Left lobe of liver (tissue), 2 donors: ENCODE measurements at regions not wholly inside any gene's neighbourhood (a gene's known extent, or its start where the extent isn't known, plus 50 kb on each side); places are given as distances from the start of the nearest gene placed in this dataset.
"Not testable (repeated sequence)": the region's sequence is repeated elsewhere in the genome, so short reads cannot be mapped to it uniquely, and the experiment has no call there.

ENCODE experiments used
- ATAC-seq: fragments of 200-7000 bp; cut with Tn5 transposase; one replicate; pipeline ENCODE4 v1.9.1; 2020; ENCODE audit warnings: mild to moderate bottlenecking, moderate library complexity
- DNase-seq: peaks from one replicate; pipeline ENCODE4 v3.0.0-alpha.2; 2020; ENCODE audit warnings: low spot score
- donor health status: DM: no; HTN: no; CAD: no; lungs with moderate emphysema.
- donor health status: DM: no; HTN: yes; CAD: no.

- no peak for DNase-seq
Measured at GRCh38 chr13:104979281-104980030, 1556.0 kb downstream of the EFNB2 start.

GRCh38 chr13:104976986-104977385 lies 1558.5 kb downstream of the EFNB2 start:
- ATAC-seq = no peak
- DNase-seq = no peak

More at GRCh38 chr13:104979281-104980030, 1556.0 kb downstream of the EFNB2 start:
- ATAC-seq = no peak

GRCh38 chr13:104975272-104975671 lies 1560.2 kb downstream of the EFNB2 start:
- no peak for ATAC-seq
- DNase-seq = no peak

GRCh38 chr13:104968876-104969275 lies 1566.6 kb downstream of the EFNB2 start:
- ATAC-seq (no peak), DNase-seq (no peak)

GRCh38 chr13:104967836-104968630 lies 1567.4 kb downstream of the EFNB2 start:
- ATAC-seq (no peak), DNase-seq (no peak)

- ATAC-seq (no peak), DNase-seq (no peak)
Measured at GRCh38 chr13:104967376-104967775, 1568.1 kb downstream of the EFNB2 start.

GRCh38 chr13:104962411-104962810 lies 1573.1 kb downstream of the EFNB2 start:
- ATAC-seq (no peak), DNase-seq (no peak)

DNA sequence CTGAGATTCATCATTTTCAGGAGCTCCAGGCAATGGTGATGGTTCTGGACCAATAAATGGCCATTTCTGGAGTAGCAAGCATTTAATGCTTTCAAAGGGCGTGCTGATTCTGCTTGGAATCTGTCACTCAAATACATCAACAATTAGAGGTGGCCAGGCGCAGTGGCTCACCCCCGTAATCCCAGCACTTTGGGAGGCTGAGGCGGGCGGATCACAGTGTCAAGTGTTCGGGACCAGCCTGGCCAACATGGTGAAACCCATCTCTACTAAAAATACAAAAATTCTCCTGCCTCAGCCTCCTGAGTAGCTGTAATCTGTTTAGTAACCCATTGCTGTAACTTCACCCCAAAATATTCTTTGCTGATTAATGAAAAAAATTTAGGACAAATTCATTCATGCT lies 1574.2 kb downstream of the EFNB2 start:
- DNase-seq = no peak
- ATAC-seq = no peak

GRCh38 chr13:104954210-104954609 lies 1581.3 kb downstream of the EFNB2 start:
- DNase-seq = no peak
- ATAC-seq = peak; percentile 50

- no peak for DNase-seq
- ATAC-seq = peak; percentile 70
Measured at GRCh38 chr13:104953588-104953987, 1581.9 kb downstream of the EFNB2 start.

- ATAC-seq (peak; percentile 64), DNase-seq (no peak)
Measured at GRCh38 chr13:104949840-104950740, 1585.4 kb downstream of the EFNB2 start.

DNA sequence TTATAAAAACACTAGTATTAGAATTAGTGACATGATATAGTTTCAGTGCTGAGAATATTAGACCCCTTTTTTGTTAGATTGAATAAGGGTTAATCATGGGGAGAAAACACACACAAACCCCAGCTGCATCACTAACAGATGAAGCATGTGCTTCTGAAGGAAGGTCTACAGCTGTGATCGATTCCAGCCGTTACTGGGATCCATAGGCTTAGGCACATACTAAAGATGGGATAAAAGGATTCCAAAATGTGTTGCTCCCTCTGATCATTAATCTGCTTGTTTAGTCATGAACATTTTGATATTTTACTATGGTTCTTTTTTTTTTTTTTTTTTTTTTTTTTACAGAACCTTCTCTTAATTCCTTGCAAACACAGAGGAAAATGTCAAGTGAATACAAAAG lies 1591.3 kb downstream of the EFNB2 start:
- ATAC-seq = no peak

GRCh38 chr13:104943331-104943730 lies 1592.1 kb downstream of the EFNB2 start:
- DNase-seq (no peak), ATAC-seq (no peak)

More for the DNA sequence above, 1591.3 kb downstream of the EFNB2 start:
- no peak for DNase-seq

DNA sequence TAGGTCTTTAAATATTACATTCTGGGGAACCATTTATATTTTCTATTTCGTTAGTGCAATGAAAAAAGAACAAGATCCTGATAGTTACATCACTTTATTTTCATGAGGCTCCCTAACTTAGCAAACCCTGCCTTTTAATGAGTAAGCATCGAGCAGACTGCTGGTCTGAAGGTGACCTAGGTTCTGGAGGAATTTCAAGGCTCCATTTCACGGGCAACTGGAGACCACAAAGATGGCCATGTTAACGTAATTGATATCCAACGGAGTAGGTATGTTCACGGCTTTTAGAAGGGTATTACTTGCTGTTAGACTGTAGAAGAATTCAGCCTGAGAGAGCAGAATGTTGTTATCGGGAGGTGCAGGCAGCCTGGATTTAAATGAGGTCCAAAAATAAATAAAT lies 1597.6 kb downstream of the EFNB2 start:
- no peak for ATAC-seq
- no peak for DNase-seq

- DNase-seq = no peak
- peak; percentile 62 for ATAC-seq
Measured at GRCh38 chr13:104936304-104936703, 1599.2 kb downstream of the EFNB2 start.

DNA sequence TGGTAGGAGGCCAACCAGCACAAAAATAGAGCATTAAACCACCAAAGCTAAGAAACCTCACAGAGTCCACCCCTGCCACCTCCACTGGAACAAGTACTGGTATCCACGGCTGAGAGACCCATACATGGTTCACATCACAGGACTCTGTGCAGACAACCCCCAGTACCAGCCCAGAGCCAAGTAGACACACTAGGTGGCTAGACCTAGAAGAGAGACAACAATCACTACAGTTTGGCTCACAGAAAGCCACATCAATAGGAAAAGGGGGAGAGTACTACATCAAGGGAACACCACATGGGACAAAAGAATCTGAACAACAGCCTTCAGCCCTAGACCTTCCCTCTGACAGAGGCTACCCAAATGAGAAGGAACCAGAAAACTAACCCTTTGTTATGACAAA lies 1614.9 kb downstream of the EFNB2 start:
- not testable (repeated sequence) for DNase-seq, ATAC-seq

DNA sequence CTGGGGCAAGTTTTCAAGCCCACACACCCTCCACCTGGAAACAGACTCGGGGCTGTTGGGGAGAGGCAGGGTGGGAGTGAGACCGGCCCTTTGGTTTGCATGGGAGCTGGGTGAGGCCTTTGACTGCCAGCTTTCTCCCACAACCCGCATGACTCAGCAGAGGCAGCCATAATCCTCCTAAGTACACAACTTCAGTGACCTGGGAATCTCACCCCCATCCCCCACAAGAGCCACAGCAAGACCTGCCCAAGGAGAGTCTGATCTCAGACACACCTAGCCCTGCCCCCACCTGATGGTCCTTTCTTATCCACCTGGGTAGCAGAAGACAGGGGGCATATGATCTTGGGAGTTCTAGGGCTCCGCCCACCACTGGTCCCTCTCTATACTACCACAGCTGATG lies 1615.4 kb downstream of the EFNB2 start:
- no peak for ATAC-seq
- DNase-seq = no peak

- peak; percentile 27 for ATAC-seq
- no peak for DNase-seq
Measured at GRCh38 chr13:104900191-104900817, 1635.2 kb downstream of the EFNB2 start.

DNA sequence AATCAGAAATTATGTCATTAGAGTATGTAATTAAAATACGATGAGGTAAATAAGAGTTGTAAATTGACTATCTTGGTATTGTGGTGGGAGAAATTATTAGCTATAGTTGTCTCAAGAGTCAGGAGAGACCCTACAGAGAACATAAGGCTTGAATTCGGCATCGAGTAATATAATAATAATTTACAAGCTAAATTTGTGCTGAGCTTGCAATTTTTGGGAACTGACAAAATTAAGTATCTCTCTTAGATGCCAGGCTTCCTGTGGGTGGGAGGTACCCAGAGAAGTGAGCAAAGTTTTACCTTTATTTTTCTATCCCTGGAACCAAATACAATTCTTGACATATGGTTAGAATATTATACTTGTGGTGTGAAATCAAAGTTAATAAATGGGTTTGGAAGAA lies 1637.0 kb downstream of the EFNB2 start:
- ATAC-seq = no peak
- no peak for DNase-seq

DNA sequence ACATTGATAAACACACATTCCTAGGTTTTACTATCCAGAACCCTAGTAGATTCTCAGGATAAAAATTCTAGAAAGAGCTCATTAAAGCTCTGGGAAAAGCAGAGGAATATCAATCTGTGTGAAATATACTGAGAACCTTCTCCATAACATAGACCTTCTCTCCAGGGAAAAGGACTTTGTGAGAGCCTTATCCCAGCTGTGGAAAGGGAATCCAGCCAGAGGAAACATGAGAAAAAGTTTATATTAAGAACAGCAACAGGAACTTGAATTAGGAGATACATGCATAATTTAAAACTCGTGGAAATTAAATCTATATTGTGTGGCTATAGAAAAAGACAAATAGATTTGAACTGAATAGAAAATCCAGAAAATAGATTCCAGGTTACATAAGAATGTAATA lies 1639.9 kb downstream of the EFNB2 start:
- DNase-seq = no peak
- ATAC-seq = no peak
